Endothelial cell of umbilical vein (primary cell): ENCODE measurements at regions not wholly inside any gene's neighbourhood (a gene's known extent, or its start where the extent isn't known, plus 50 kb on each side); places are given as distances from the start of the nearest gene placed in this dataset.

ENCODE experiments used
- BruUV-seq: library from RNA; stranded (reverse); fragments of 400-500 nt; replicated peaks from 2 replicates; lab custom pipeline; 2021; lab: Mats Ljungman, UMichigan
- CTCF ChIA-PET: fragments of 300-600, 350-600 bp; sonication (Branson Sonifier 250); formaldehyde crosslinking; loops from one replicate; lab custom pipeline; 2021; ENCODE audit warnings: antibody characterized with exemption, inconsistent platforms; lab: Charles Lee
- POLR2A ChIA-PET: fragments of 300-600, 350-600 bp; sonication (Branson Sonifier 250); formaldehyde crosslinking; loops from one replicate; lab custom pipeline; 2021; ENCODE audit warnings: antibody characterized with exemption, inconsistent platforms; lab: Charles Lee
- DNase-seq: peaks from one replicate; pipeline ENCODE4 v3.0.0-alpha.2; 2011; ENCODE audit warnings: low read depth, low spot score
- FAIRE-seq: peaks from 2 replicates; lab custom pipeline; 2011; peaks lifted over from hg19 to GRCh38; lab: Jason Lieb, UNC
- H2AFZ ChIP-seq: 2 replicates; pipeline ENCODE4 v1.6.0; 2012; ENCODE audit warnings: low read depth, low read length, control low read depth, inconsistent platforms
- H3K27ac ChIP-seq: 2 replicates; pipeline ENCODE4 v1.5.1; 2011; ENCODE audit warnings: low read depth, mild to moderate bottlenecking, control low read depth, low read length, moderate library complexity; ENCODE audit not compliant: insufficient read depth
- H3K27me3 ChIP-seq, 2 experiments: 2 replicates each; pipeline versions ENCODE4 v1.6.0 to v1.6.1; 2011; ENCODE audit warnings: low read length in 2 of 2, mixed read lengths in 1 of 2; ENCODE audit not compliant: control insufficient read depth in 2 of 2, insufficient read depth in 2 of 2
- H3K36me3 ChIP-seq, 2 experiments: 2 replicates in 1 of 2; 3 replicates in 1 of 2; pipeline ENCODE4 v1.5.1; 2011; ENCODE audit warnings: low read length in 2 of 2, mild to moderate bottlenecking in 1 of 2, moderate library complexity in 1 of 2; ENCODE audit not compliant: control insufficient read depth in 2 of 2, insufficient read depth in 2 of 2; ENCODE audit errors: extremely low read depth in 1 of 2
- H3K4me1 ChIP-seq: 3 replicates; pipeline ENCODE4 v1.5.1; 2011; ENCODE audit warnings: mild to moderate bottlenecking, low read length; ENCODE audit not compliant: control insufficient read depth, insufficient read depth; ENCODE audit errors: extremely low read depth
- H3K4me2 ChIP-seq: 2 replicates; pipeline ENCODE4 v1.6.1; 2011; ENCODE audit warnings: low read length, control low read depth, mixed read lengths; ENCODE audit not compliant: insufficient read depth
- H3K4me3 ChIP-seq, 3 experiments: fragments of 200-600 bp in 1 of 3; sonication (generic), shearing (Covaris generic) in 1 of 3; replicated peaks in 1 of 3; 2 replicates each; pipeline ENCODE4 v1.5.1; 2011 to 2016; ENCODE audit warnings: control low read depth in 3 of 3, low read length in 3 of 3, mild to moderate bottlenecking in 2 of 3, inconsistent platforms in 1 of 3, low read depth in 1 of 3, moderate library complexity in 1 of 3; ENCODE audit not compliant: insufficient read depth in 1 of 3
- H3K79me2 ChIP-seq: 2 replicates; pipeline ENCODE4 v1.6.0; 2012; ENCODE audit warnings: low read length, inconsistent platforms; ENCODE audit not compliant: control insufficient read depth, insufficient read depth
- H3K9ac ChIP-seq: replicated peaks from 2 replicates; pipeline ENCODE3; 2011; ENCODE audit warnings: low read length, control low read depth; ENCODE audit not compliant: insufficient read depth; ENCODE audit errors: extremely low read depth
- H3K9me1 ChIP-seq: replicated peaks from 3 replicates; pipeline ENCODE4 v1.6.0; 2011; ENCODE audit warnings: mild to moderate bottlenecking, low read length; ENCODE audit not compliant: control insufficient read depth, insufficient read depth; ENCODE audit errors: extremely low read depth
- H3K9me3 ChIP-seq: replicated peaks from 2 replicates; pipeline ENCODE4 v1.5.1; 2012; ENCODE audit warnings: low read length, inconsistent platforms; ENCODE audit not compliant: control insufficient read depth, insufficient read depth
- H4K20me1 ChIP-seq: replicated peaks from 2 replicates; pipeline ENCODE3; 2011; ENCODE audit warnings: mild to moderate bottlenecking, low read length; ENCODE audit not compliant: control insufficient read depth, insufficient read depth; ENCODE audit errors: extremely low read depth
- CTCF ChIP-seq, 2 donors: IDR thresholded peaks; 1 replicate in 1 of 2; 2 replicates in 1 of 2; pipeline ENCODE4 v1.5.1; 2011; ENCODE audit warnings: low read length in 2 of 2, mild to moderate bottlenecking in 2 of 2, moderate library complexity in 2 of 2, control low read depth in 1 of 2, inconsistent platforms in 1 of 2, low read depth in 1 of 2; ENCODE audit not compliant: insufficient read depth in 1 of 2; ENCODE audit errors: extremely low read depth in 1 of 2
- EZH2 ChIP-seq: IDR thresholded peaks from 2 replicates; pipeline ENCODE4 v1.6.1; 2012; ENCODE audit warnings: borderline replicate concordance, low read depth, mild to moderate bottlenecking, moderate library complexity, low read length, inconsistent platforms; ENCODE audit not compliant: severe bottlenecking
- FOS ChIP-seq: IDR thresholded peaks from 2 replicates; pipeline ENCODE4 v1.6.1; 2011; ENCODE audit warnings: mild to moderate bottlenecking, low read length, moderate library complexity, borderline replicate concordance; ENCODE audit not compliant: insufficient read depth
- GATA2 ChIP-seq: IDR thresholded peaks from 2 replicates; pipeline ENCODE4 v1.7.0; 2011; ENCODE audit warnings: low read depth, mild to moderate bottlenecking, moderate library complexity, mixed read lengths, low read length; ENCODE audit not compliant: insufficient read length, insufficient read depth
- JUN ChIP-seq: IDR thresholded peaks from 2 replicates; pipeline ENCODE4 v1.6.1; 2011; ENCODE audit warnings: borderline replicate concordance, low read depth; ENCODE audit not compliant: insufficient read length, insufficient read depth
- MYC ChIP-seq: IDR thresholded peaks from one replicate; pipeline ENCODE4 v1.6.1; 2011; ENCODE audit warnings: mild to moderate bottlenecking, low read depth, low read length
- POLR2A ChIP-seq: IDR thresholded peaks from 2 replicates; pipeline ENCODE4 v1.6.1; 2012; ENCODE audit warnings: low read depth, mild to moderate bottlenecking, control low read depth, low read length
- POLR2AphosphoS5 ChIP-seq: IDR thresholded peaks from 2 replicates; pipeline ENCODE4 v1.6.1; 2012; ENCODE audit warnings: low read depth, mild to moderate bottlenecking, control low read depth, low read length, moderate library complexity; ENCODE audit not compliant: insufficient read depth
- dilution Hi-C: fragments of 300-500 bp; cut with MboI; formaldehyde crosslinking; loops from one replicate; pipeline ENCODE4 v1.15.0; 2019; ENCODE audit warnings: low sequenced_read_pairs; ENCODE audit not compliant: extremely low pct_ligation_motif_present
- intact Hi-C: fragments of 100-400 bp; cut with micrococcal nuclease; formaldehyde crosslinking; loops from one replicate; pipeline ENCODE4 v1.10.0; 2022
- TF ChIP-seq, protein P1 (sequence below): IDR thresholded peaks from 2 replicates; pipeline ENCODE4 v1.6.1; 2011; ENCODE audit not compliant: insufficient read depth, insufficient read length

- CTCF ChIA-PET = no interaction called here
- no peak overlapping the region for H3K27ac ChIP-seq
- FAIRE-seq = no peak
- H3K9me3 ChIP-seq = no peaks in the 10 kb centered on the region
- H3K9ac ChIP-seq = no peak overlapping the region
- H3K36me3 ChIP-seq = no peaks in the 10 kb centered on the region
- no TSS peak for BruUV-seq
- no peaks in the 10 kb centered on the region for H3K4me1 ChIP-seq
- H3K4me2 ChIP-seq = no peak overlapping the region
- no peaks in the 10 kb centered on the region for H3K27me3 ChIP-seq
- intact Hi-C loops (no loop called here), dilution Hi-C loops (no loop called here)
- no peaks in the 10 kb centered on the region for H4K20me1 ChIP-seq
- H3K9me1 ChIP-seq = no peaks in the 10 kb centered on the region
- no peak for DNase-seq
- no peak for TF ChIP-seq CTCF (IDR thresholded peaks at IDR 0.05; ENCODE audit: extremely low read depth in 1 of 2, insufficient read depth in 1 of 2, low read depth in 1 of 2, low read length in 2 of 2)
- TF ChIP-seq POLR2AphosphoS5 = no peak
- no peak for TF ChIP-seq MYC
- TF ChIP-seq GATA2 = no peak
- TF ChIP-seq EZH2 = no peak
- no peak for TF ChIP-seq FOS
- TF ChIP-seq, protein P1, sequence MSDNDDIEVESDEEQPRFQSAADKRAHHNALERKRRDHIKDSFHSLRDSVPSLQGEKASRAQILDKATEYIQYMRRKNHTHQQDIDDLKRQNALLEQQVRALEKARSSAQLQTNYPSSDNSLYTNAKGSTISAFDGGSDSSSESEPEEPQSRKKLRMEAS = no peak
- no peak for TF ChIP-seq POLR2A
- TF ChIP-seq JUN = no peak
- H2AFZ ChIP-seq = no peak overlapping the region
- H3K79me2 ChIP-seq = no peaks in the 10 kb centered on the region
- H3K4me3 ChIP-seq = no peak overlapping the region
- POLR2A ChIA-PET = no interaction called here
Observed at GRCh38 chr10:118409295-118409694, 67.2 kb upstream of the FAM204A start.
